ENCODE measurements at regions not wholly inside any gene's neighbourhood (a gene's known extent, or its start where the extent isn't known, plus 50 kb on each side); places are given as distances from the start of the nearest gene placed in this dataset.

- DNase-seq (ENCODE audit: low spot score) = no peak
Measured at GRCh38 chr2:42854207-42854818, 61.9 kb upstream of the HAAO start.

- DNase-seq (ENCODE audit: low spot score) = no peak
Measured at GRCh38 chr2:42853549-42854206, 61.3 kb upstream of the HAAO start.

DNA sequence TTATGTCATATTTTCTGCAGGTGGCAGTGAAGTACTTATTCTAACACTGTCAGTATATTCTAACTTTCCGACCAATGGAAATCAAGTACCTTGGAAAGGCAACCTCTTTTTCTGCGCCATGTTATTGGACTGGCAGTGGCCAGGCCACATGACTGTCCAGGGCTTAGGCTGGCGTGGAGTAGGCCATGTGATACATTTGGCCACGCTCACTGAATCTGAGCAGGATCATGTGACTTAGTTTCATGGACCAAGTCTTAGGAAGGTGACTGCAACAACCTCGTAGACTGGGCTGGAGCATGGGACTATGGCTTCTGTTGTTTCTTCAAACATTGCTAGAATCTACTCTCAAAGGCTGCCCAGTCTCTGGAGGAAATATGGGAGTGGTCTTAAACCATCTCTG lies 60.4 kb upstream of the HAAO start:
- DNase-seq (ENCODE audit: low spot score) = no peak

- no peak for DNase-seq (ENCODE audit: low spot score)
Measured at GRCh38 chr2:42851740-42852250, 59.4 kb upstream of the HAAO start.

DNA sequence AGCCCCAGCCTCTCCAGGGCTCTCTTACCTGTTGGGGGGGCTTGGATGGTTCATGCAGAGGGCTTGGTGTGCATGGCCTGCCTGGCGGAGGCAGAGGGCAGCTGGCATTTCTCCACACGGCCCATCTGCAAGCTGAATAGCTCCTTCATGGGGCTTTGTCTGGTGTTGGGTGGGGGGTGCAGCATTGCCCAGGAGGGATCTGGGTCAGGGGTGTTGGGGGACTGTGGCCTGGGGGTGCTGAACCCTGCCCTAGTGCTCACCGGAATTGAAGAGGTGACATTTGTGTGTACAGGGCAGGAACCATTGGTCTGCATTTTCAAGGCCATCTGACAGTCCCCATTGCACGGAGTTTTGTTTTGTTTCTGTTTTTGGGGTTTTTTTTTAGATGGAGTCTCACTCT lies 58.8 kb upstream of the HAAO start:
- no peak for DNase-seq (ENCODE audit: low spot score)

GRCh38 chr2:42850016-42850805 lies 57.8 kb upstream of the HAAO start:
- DNase-seq (ENCODE audit: low spot score) = no peak

GRCh38 chr2:42849311-42849710 lies 56.9 kb upstream of the HAAO start:
- no peak for DNase-seq (ENCODE audit: low spot score)

DNA sequence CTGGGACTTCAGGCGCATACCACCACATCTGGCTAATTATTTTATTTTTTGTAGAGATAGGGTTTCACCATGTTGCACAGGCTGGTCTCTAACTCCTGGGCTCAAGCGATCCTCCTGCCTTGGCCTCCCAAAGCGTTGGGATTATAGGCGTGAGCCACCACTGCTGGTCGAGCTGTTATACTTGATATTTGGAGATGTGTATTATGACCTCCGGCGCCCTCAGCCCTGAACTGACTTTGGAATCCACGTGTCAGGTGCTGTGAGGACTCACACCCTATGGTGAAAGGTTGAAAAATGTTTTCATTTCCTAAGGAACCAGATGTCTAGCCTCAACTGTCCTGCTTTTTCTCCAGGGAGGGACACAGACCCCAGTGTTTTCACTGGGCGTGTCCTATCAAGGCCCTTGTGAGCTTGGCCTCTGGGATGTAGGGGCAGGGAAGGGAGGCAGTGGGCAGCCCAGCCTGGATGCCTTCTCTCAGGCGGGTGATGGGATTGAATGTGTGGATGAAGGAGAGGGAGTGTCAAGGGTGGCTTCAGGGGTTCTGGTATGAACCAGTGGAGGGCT lies 56.4 kb upstream of the HAAO start:
- DNase-seq (ENCODE audit: low spot score) = no peak

DNA sequence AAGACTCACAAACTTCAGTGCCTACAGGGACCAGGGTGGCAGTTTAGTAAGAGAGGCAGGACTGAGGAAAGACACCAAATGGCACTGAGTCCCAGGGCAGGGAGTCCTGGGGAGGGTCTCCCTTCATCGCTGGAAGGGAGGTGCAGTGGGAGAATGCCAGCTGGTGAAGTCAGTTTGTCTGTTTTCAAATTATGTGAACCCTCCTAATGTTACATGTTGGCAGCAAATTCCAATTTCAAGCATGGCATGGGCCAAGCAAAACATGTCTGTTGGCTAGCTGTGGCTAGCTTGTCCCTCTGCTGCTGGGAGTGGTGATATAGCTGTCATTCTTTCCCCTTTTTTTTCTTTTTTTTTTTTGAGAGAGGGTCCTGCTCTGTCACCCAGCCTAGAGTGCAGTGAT lies 55.9 kb upstream of the HAAO start:
- no peak for DNase-seq (ENCODE audit: low spot score)

- no peak for DNase-seq (ENCODE audit: low spot score)
Measured at GRCh38 chr2:42847596-42848151, 55.3 kb upstream of the HAAO start.

- DNase-seq (ENCODE audit: low spot score) = no peak
Measured at GRCh38 chr2:42846932-42847595, 54.7 kb upstream of the HAAO start.

GRCh38 chr2:42846026-42846425 lies 53.6 kb upstream of the HAAO start:
- DNase-seq (ENCODE audit: low spot score) = no peak

DNA sequence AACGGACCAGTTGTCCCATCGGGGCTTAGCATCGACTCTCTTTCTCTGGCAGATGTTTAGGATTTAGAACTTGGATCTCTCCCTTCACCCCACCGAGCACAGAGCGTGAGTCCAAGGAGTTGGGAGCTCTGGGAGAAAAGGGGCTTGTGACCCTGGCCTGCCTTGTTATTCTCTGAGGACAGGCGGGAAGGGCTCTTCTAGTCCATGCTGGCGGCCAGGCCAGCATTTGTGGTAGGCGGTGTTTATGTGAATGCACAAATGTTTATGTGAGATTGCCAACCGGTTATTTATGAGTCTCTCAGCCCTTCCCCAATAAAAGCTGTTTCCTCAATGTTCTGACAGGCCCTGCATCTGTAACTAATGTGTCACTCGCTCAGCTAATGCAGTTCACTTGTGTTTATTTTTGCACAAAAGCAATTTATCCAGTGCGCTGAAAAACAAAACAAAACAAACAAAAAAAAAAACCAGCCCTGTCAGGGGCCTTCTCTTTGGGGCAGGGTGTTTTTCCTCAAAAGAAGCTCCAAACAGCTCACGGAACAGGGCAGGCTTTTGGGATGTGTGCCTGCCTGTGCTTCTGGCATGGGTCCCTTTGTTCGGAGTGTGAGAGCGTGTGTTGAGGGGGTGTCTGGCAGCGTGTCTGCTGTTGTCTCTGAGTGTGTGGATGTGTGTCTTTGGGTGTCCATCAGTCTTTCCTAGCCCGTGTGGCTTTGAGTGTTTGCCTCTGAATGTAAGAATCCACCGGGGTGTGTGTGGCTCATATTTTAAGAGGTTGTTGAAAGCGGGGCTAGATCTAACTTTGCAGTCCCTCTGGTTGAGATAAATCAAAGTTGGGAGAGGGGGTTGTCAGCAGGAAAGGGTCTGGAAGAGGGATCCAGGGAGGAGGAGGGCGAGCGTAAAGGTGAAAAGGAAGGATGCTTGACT lies 52.8 kb upstream of the HAAO start:
- DNase-seq (ENCODE audit: low spot score) = no peak

DNA sequence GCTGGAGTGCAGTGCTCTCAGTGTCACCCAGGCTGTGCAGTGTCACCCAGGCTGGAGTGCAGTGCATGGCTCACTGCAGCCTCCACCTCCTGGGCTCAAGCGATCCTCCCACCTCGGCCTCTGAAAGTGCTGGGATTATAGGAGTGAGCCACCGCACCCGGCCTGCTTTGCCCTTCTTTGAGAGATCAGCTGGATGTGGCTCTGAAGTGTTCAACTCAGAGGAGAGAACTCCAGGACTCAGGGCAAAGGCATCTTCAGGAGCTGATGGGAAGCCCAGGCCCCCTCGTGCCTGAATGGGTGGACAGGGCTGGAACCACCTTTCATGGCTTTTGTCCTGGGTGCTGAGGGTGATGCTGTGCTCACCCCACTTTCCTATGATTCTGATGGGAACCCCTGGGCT lies 52.0 kb upstream of the HAAO start:
- DNase-seq (ENCODE audit: low spot score) = no peak

- DNase-seq (ENCODE audit: low spot score) = no peak
Measured at GRCh38 chr2:42843611-42844010, 51.2 kb upstream of the HAAO start.

- DNase-seq (ENCODE audit: low spot score) = no peak
Measured at GRCh38 chr2:42843131-42843530, 50.7 kb upstream of the HAAO start.

DNA sequence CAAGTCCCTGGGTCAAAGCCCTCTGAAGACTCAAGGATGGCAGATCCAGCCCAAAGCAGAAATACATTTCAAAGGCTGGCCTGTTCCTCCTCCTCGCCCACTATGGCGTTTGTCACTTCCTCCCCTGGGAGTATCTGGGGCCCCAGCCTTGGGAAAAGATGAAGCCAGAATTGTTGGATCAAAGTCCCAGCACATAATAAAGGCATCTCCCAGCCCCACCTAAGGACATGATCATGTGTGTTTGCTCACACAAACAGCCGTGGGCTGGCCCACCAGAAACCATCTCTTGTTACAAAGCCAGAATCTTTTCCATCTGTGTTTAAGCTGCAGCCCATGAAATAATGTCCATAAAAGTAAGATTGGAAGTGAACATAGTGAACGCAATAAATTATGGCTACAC lies 50.1 kb upstream of the HAAO start:
- no peak for DNase-seq (ENCODE audit: low spot score)
